ENCODE measurements at regions not wholly inside any gene's neighbourhood (a gene's known extent, or its start where the extent isn't known, plus 50 kb on each side); places are given as distances from the start of the nearest gene placed in this dataset.

DNA sequence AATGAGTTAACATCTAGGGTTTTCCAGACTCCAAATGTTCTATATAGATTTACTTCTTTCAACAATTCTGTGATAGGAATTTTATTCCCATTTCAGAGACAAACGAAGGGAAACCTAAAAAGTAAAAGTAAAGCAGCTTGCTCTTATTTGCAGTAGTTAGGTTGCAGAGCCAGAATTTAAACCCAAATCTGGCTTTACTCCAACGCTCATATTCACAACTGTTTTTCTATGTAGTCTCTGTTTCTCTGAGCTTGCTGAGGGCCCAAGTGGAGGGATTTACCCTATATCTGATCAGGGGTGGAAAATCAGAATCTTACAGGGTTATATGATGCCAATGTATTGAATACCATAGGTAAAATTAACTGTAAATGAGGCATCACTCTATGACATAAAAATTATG is 599.1 kb upstream of the GRIA3 start:
- no peak overlapping the region for H3K4me3 ChIP-seq (ENCODE audit: low read length)
- no peak overlapping the region for H3K27ac ChIP-seq (ENCODE audit: low read depth, low read length)
- TF ChIP-seq, protein P1, sequence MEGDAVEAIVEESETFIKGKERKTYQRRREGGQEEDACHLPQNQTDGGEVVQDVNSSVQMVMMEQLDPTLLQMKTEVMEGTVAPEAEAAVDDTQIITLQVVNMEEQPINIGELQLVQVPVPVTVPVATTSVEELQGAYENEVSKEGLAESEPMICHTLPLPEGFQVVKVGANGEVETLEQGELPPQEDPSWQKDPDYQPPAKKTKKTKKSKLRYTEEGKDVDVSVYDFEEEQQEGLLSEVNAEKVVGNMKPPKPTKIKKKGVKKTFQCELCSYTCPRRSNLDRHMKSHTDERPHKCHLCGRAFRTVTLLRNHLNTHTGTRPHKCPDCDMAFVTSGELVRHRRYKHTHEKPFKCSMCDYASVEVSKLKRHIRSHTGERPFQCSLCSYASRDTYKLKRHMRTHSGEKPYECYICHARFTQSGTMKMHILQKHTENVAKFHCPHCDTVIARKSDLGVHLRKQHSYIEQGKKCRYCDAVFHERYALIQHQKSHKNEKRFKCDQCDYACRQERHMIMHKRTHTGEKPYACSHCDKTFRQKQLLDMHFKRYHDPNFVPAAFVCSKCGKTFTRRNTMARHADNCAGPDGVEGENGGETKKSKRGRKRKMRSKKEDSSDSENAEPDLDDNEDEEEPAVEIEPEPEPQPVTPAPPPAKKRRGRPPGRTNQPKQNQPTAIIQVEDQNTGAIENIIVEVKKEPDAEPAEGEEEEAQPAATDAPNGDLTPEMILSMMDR (IDR thresholded peaks at IDR 0.05; ENCODE audit: low read depth, low read length, poor library complexity, severe bottlenecking): no peak
- TF ChIP-seq EZH2phosphoT487 (IDR thresholded peaks at IDR 0.05; ENCODE audit: borderline replicate concordance, low read length): no peak
- H4K20me1 ChIP-seq (ENCODE audit: control insufficient read depth, insufficient read depth, low read depth, low read length): no peaks in the 10 kb centered on the region
- no peaks in the 10 kb centered on the region for H3K9me3 ChIP-seq (ENCODE audit: control insufficient read depth, insufficient read depth, low read length)
- H3K36me3 ChIP-seq (ENCODE audit: control insufficient read depth, low read length): no peaks in the 10 kb centered on the region
- no peak overlapping the region for H3K4me2 ChIP-seq (ENCODE audit: low read length)
- no peaks in the 10 kb centered on the region for H3K9me2 ChIP-seq (replicated peaks; ENCODE audit: control insufficient read depth, low read length)
- H3K79me2 ChIP-seq (ENCODE audit: control insufficient read depth, low read length): no peaks in the 10 kb centered on the region
- no peaks in the 10 kb centered on the region for H3F3A ChIP-seq (ENCODE audit: control insufficient read depth, insufficient read depth)
- H3K27me3 ChIP-seq (ENCODE audit: control insufficient read depth, low read length): no peaks in the 10 kb centered on the region
- no peaks in the 10 kb centered on the region for H3K4me1 ChIP-seq (ENCODE audit: control insufficient read depth, low read length)

- no peak overlapping the region for H3K27ac ChIP-seq (ENCODE audit: low read depth, low read length)
- H3K4me1 ChIP-seq (ENCODE audit: control insufficient read depth, low read length): no peaks in the 10 kb centered on the region
- H3K27me3 ChIP-seq (ENCODE audit: control insufficient read depth, low read length): no peaks in the 10 kb centered on the region
- no peak overlapping the region for H3K4me3 ChIP-seq (ENCODE audit: low read length)
- no peak for TF ChIP-seq EZH2phosphoT487 (IDR thresholded peaks at IDR 0.05; ENCODE audit: borderline replicate concordance, low read length)
- TF ChIP-seq, protein P1 (IDR thresholded peaks at IDR 0.05; ENCODE audit: low read depth, low read length, poor library complexity, severe bottlenecking): no peak
- no peaks in the 10 kb centered on the region for H4K20me1 ChIP-seq (ENCODE audit: control insufficient read depth, insufficient read depth, low read depth, low read length)
- no peaks in the 10 kb centered on the region for H3F3A ChIP-seq (ENCODE audit: control insufficient read depth, insufficient read depth)
- no peaks in the 10 kb centered on the region for H3K36me3 ChIP-seq (ENCODE audit: control insufficient read depth, low read length)
- H3K4me2 ChIP-seq (ENCODE audit: low read length): no peak overlapping the region
- H3K79me2 ChIP-seq (ENCODE audit: control insufficient read depth, low read length): no peaks in the 10 kb centered on the region
- H3K9me2 ChIP-seq (replicated peaks; ENCODE audit: control insufficient read depth, low read length): no peaks in the 10 kb centered on the region
- H3K9me3 ChIP-seq (ENCODE audit: control insufficient read depth, insufficient read depth, low read length): no peaks in the 10 kb centered on the region
These were observed 597.2 kb upstream of the GRIA3 start for GRCh38 chrX:122586831-122587230.

DNA sequence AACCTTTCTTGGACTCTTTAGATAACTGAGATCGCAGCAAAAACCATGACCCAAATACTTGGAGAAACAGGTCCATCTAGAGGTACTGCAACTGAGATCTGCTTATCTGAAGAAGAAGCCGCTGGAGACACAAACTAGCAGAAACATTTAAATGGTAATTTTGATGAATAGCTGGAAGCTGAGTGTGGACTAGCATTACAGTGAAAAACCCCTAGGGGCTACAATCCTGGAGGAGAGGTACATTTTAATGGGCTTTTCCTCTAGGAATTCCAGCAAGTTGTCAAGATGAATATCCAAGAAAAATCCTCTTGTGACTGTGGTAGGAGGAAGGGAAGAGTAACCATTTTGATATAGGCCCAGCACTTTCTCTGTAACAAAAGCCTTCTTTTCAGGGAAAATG is 592.5 kb upstream of the GRIA3 start:
- Histone ChIP-seq H3K27me3 (ENCODE audit: control insufficient read depth, low read length) (no peaks in the 10 kb centered on the region), H3K36me3 (ENCODE audit: control insufficient read depth, low read length) (no peaks in the 10 kb centered on the region), H3F3A (ENCODE audit: control insufficient read depth, insufficient read depth) (no peaks in the 10 kb centered on the region), H3K9me3 (ENCODE audit: control insufficient read depth, insufficient read depth, low read length) (no peaks in the 10 kb centered on the region), H3K4me1 (ENCODE audit: control insufficient read depth, low read length) (no peaks in the 10 kb centered on the region), H3K4me3 (ENCODE audit: low read length) (no peak overlapping the region), H4K20me1 (ENCODE audit: control insufficient read depth, insufficient read depth, low read depth, low read length) (no peaks in the 10 kb centered on the region), H3K4me2 (ENCODE audit: low read length) (no peak overlapping the region), H3K27ac (ENCODE audit: low read depth, low read length) (no peak overlapping the region), H3K79me2 (ENCODE audit: control insufficient read depth, low read length) (no peaks in the 10 kb centered on the region), H3K9me2 (replicated peaks; ENCODE audit: control insufficient read depth, low read length) (no peaks in the 10 kb centered on the region)
- TF ChIP-seq, protein P1 (IDR thresholded peaks at IDR 0.05; ENCODE audit: low read depth, low read length, poor library complexity, severe bottlenecking): no peak
- no peak for TF ChIP-seq EZH2phosphoT487 (IDR thresholded peaks at IDR 0.05; ENCODE audit: borderline replicate concordance, low read length)

GRCh38 chrX:122596998-122597397 is 587.1 kb upstream of the GRIA3 start:
- TF ChIP-seq, protein P1 (IDR thresholded peaks at IDR 0.05; ENCODE audit: low read depth, low read length, poor library complexity, severe bottlenecking): no peak
- TF ChIP-seq EZH2phosphoT487 (IDR thresholded peaks at IDR 0.05; ENCODE audit: borderline replicate concordance, low read length): no peak
- no peak overlapping the region for H3K4me3 ChIP-seq (ENCODE audit: low read length)
- H3K9me3 ChIP-seq (ENCODE audit: control insufficient read depth, insufficient read depth, low read length): no peaks in the 10 kb centered on the region
- H3K79me2 ChIP-seq (ENCODE audit: control insufficient read depth, low read length): no peaks in the 10 kb centered on the region
- H4K20me1 ChIP-seq (ENCODE audit: control insufficient read depth, insufficient read depth, low read depth, low read length): no peaks in the 10 kb centered on the region
- H3F3A ChIP-seq (ENCODE audit: control insufficient read depth, insufficient read depth): no peaks in the 10 kb centered on the region
- no peak overlapping the region for H3K27ac ChIP-seq (ENCODE audit: low read depth, low read length)
- no peaks in the 10 kb centered on the region for H3K9me2 ChIP-seq (replicated peaks; ENCODE audit: control insufficient read depth, low read length)
- no peaks in the 10 kb centered on the region for H3K27me3 ChIP-seq (ENCODE audit: control insufficient read depth, low read length)
- no peaks in the 10 kb centered on the region for H3K4me1 ChIP-seq (ENCODE audit: control insufficient read depth, low read length)
- H3K4me2 ChIP-seq (ENCODE audit: low read length): no peak overlapping the region
- no peaks in the 10 kb centered on the region for H3K36me3 ChIP-seq (ENCODE audit: control insufficient read depth, low read length)
